Small intestine (tissue), 7 donors: ENCODE measurements at regions not wholly inside any gene's neighbourhood (a gene's known extent, or its start where the extent isn't known, plus 50 kb on each side); places are given as distances from the start of the nearest gene placed in this dataset.
A peak's percentile ranks its signal among the peaks of the same experiment; 100 is the strongest.

Experiments
- DNase-seq, 2 donors: peaks; one replicate each; pipeline versions ENCODE4 v3.0.0 to v3.0.0-alpha.2; 2013
- FAIRE-seq: peaks from 2 replicates; lab custom pipeline; 2012; peaks lifted over from hg19 to GRCh38; lab: Jason Lieb, UNC
- H3K27ac ChIP-seq, 3 donors: one replicate each; pipeline ENCODE4 v1.5.1; 2013; ENCODE audit warnings: low read length in 2 of 3, mild to moderate bottlenecking in 2 of 3, control low read depth in 1 of 3, inconsistent platforms in 1 of 3, low read depth in 1 of 3, moderate library complexity in 1 of 3
- H3K27me3 ChIP-seq, 3 donors: one replicate each; pipeline ENCODE4 v1.6.1; 2013; ENCODE audit warnings: low read length in 3 of 3, inconsistent platforms in 1 of 3; ENCODE audit not compliant: control insufficient read depth in 3 of 3, insufficient read depth in 3 of 3
- H3K36me3 ChIP-seq, 3 donors: one replicate each; pipeline ENCODE4 v1.6.1; 2013; ENCODE audit warnings: low read length in 3 of 3, inconsistent platforms in 1 of 3, low read depth in 1 of 3, mild to moderate bottlenecking in 1 of 3, moderate library complexity in 1 of 3; ENCODE audit not compliant: control insufficient read depth in 3 of 3, insufficient read depth in 2 of 3
- H3K4me1 ChIP-seq, 3 donors: one replicate each; pipeline ENCODE4 v1.6.1; 2013; ENCODE audit warnings: low read length in 2 of 3, inconsistent platforms in 1 of 3, low read depth in 1 of 3, mild to moderate bottlenecking in 1 of 3, moderate library complexity in 1 of 3; ENCODE audit not compliant: control insufficient read depth in 3 of 3, insufficient read depth in 2 of 3
- H3K4me3 ChIP-seq, 3 donors: one replicate each; pipeline ENCODE4 v1.5.1; 2013; ENCODE audit warnings: low read length in 3 of 3, control low read depth in 1 of 3, inconsistent platforms in 1 of 3, low read depth in 1 of 3, mild to moderate bottlenecking in 1 of 3, moderate library complexity in 1 of 3
- H3K9me3 ChIP-seq, 2 donors: one replicate each; pipeline ENCODE4 v1.6.1; 2013; ENCODE audit warnings: low read depth in 1 of 2, low read length in 1 of 2; ENCODE audit not compliant: control insufficient read depth in 2 of 2, insufficient read depth in 1 of 2
- WGBS, 3 donors: extraction: QIAGEN DNeasy Blood & Tissue Kit; methylation state at CpG; one replicate each; pipeline ENCODE4 v1.1.7; 2013; 5-methylcytosine and 5-hydroxymethylcytosine counted together
- donor health status: healthy with polysubstance abuse.
- donor health status: control.
- donor health status: control.
- donor health status: Bipolar disorder and iron deficiency.
- donor health status: healthy.

GRCh38 chr4:65007841-65008439 is 598.7 kb upstream of the TECRL start:
- Histone ChIP-seq H3K4me3 (no peak overlapping the region), H3K9me3 (no peaks in the 10 kb centered on the region), H3K27me3 (no peaks in the 10 kb centered on the region), H3K4me1 (no peaks in the 10 kb centered on the region), H3K27ac (no peak overlapping the region), H3K36me3 (no peaks in the 10 kb centered on the region)
- FAIRE-seq, result no peak
- 36 to 42% (median 38%) methylated on average over 5 of the region's 5 CpGs for WGBS, 3 donors
- peak; percentile 7 to 20 for DNase-seq

- H3K27me3 ChIP-seq, result no peaks in the 10 kb centered on the region
- no peaks in the 10 kb centered on the region for H3K36me3 ChIP-seq
- FAIRE-seq (no peak), DNase-seq (no peak)
- H3K4me3 ChIP-seq, result no peak overlapping the region
- peaks cover 0 to 4% of the 10 kb centered on the region in 2 donors for H3K9me3 ChIP-seq
- no peak overlapping the region for H3K27ac ChIP-seq
- H3K4me1 ChIP-seq, result no peaks in the 10 kb centered on the region
Observed at GRCh38 chr4:64975177-64975576, 565.9 kb upstream of the TECRL start.

- FAIRE-seq, result no peak
Observed at GRCh38 chr4:64969081-64969480, 559.8 kb upstream of the TECRL start.

GRCh38 chr4:64967286-64967685 is 558.0 kb upstream of the TECRL start:
- no peak overlapping the region for H3K27ac ChIP-seq
- DNase-seq (no peak), FAIRE-seq (no peak)
- no peaks in the 10 kb centered on the region for H3K4me1 ChIP-seq
- no peak overlapping the region for H3K4me3 ChIP-seq
- peaks cover 0 to 12% of the 10 kb centered on the region in 2 donors for H3K9me3 ChIP-seq
- H3K36me3 ChIP-seq, result no peaks in the 10 kb centered on the region
- no peaks in the 10 kb centered on the region for H3K27me3 ChIP-seq
- 51 to 58% (median 58%) methylated on average over 2 of the region's 2 CpGs for WGBS, 3 donors

More at GRCh38 chr4:64969081-64969480, 559.8 kb upstream of the TECRL start:
- Histone ChIP-seq H3K27ac (no peak overlapping the region), H3K27me3 (no peaks in the 10 kb centered on the region), H3K4me3 (no peak overlapping the region), H3K9me3 (peaks cover 0 to 12% of the 10 kb centered on the region in 2 donors), H3K36me3 (no peaks in the 10 kb centered on the region), H3K4me1 (no peaks in the 10 kb centered on the region)
- DNase-seq, result no peak
- WGBS, 3 donors, result 53 to 67% (median 56%) methylated on average over 3 of the region's 3 CpGs

GRCh38 chr4:64960516-64960915 is 551.3 kb upstream of the TECRL start:
- no peak overlapping the region for H3K4me3 ChIP-seq
- no peaks in the 10 kb centered on the region for H3K4me1 ChIP-seq
- DNase-seq (no peak), FAIRE-seq (no peak)
- 69 to 77% (median 70%) methylated on average over 4 of the region's 4 CpGs for WGBS, 3 donors
- H3K9me3 ChIP-seq, result peaks cover 0 to 8% of the 10 kb centered on the region in 2 donors
- no peaks in the 10 kb centered on the region for H3K27me3 ChIP-seq
- no peak overlapping the region for H3K27ac ChIP-seq
- no peaks in the 10 kb centered on the region for H3K36me3 ChIP-seq

GRCh38 chr4:64940698-64941097 is 531.4 kb upstream of the TECRL start:
- DNase-seq (no peak), FAIRE-seq (no peak)
- Histone ChIP-seq H3K4me1 (no peaks in the 10 kb centered on the region), H3K36me3 (no peaks in the 10 kb centered on the region), H3K27ac (no peak overlapping the region), H3K9me3 (peaks cover 0 to 4% of the 10 kb centered on the region in 2 donors), H3K4me3 (no peak overlapping the region), H3K27me3 (no peaks in the 10 kb centered on the region)
- WGBS, 3 donors, result 88 to 93% (median 89%) methylated on average over 3 of the region's 3 CpGs

GRCh38 chr4:64935469-64936001 is 526.3 kb upstream of the TECRL start:
- FAIRE-seq, result no peak
- H3K9me3 ChIP-seq, result peaks cover 0 to 7% of the 10 kb centered on the region in 2 donors
- no peak for DNase-seq
- H3K36me3 ChIP-seq, result no peaks in the 10 kb centered on the region
- no peaks in the 10 kb centered on the region for H3K27me3 ChIP-seq
- no peaks in the 10 kb centered on the region for H3K4me1 ChIP-seq
- 29 to 72% (median 43%) methylated on average over 1 of the region's 1 CpG for WGBS, 3 donors
- H3K27ac ChIP-seq, result no peak overlapping the region
- no peak overlapping the region for H3K4me3 ChIP-seq

- WGBS, 3 donors, result 41 to 64% (median 53%) methylated on average over 2 of the region's 2 CpGs
Observed at GRCh38 chr4:64911846-64912245, 502.6 kb upstream of the TECRL start.

GRCh38 chr4:64903986-64904385 is 494.7 kb upstream of the TECRL start:
- H3K4me3 ChIP-seq, result no peak overlapping the region
- no peak for DNase-seq
- WGBS, 3 donors, result 75 to 85% (median 81%) methylated on average over 2 of the region's 2 CpGs
- H3K4me1 ChIP-seq, result no peaks in the 10 kb centered on the region
- H3K9me3 ChIP-seq, result no peaks in the 10 kb centered on the region
- no peak overlapping the region for H3K27ac ChIP-seq
- no peaks in the 10 kb centered on the region for H3K27me3 ChIP-seq
- no peak for FAIRE-seq
- H3K36me3 ChIP-seq, result no peaks in the 10 kb centered on the region

More at GRCh38 chr4:64911846-64912245, 502.6 kb upstream of the TECRL start:
- no peaks in the 10 kb centered on the region for H3K27me3 ChIP-seq
- no peaks in the 10 kb centered on the region for H3K4me1 ChIP-seq
- DNase-seq (no peak), FAIRE-seq (no peak)
- no peaks in the 10 kb centered on the region for H3K36me3 ChIP-seq
- H3K27ac ChIP-seq, result no peak overlapping the region
- H3K9me3 ChIP-seq, result no peaks in the 10 kb centered on the region
- no peak overlapping the region for H3K4me3 ChIP-seq
